BE2C (cell line): ENCODE measurements at regions not wholly inside any gene's neighbourhood (a gene's known extent, or its start where the extent isn't known, plus 50 kb on each side); places are given as distances from the start of the nearest gene placed in this dataset.

Experiments
- DNase-seq: peaks from one replicate; pipeline ENCODE4 v3.0.0-alpha.2; 2020
- H3K27me3 ChIP-seq: fragments of 250-450 bp; sonication (Bioruptor Pico); 2 replicates; pipeline ENCODE4 v1.5.1; 2020; ENCODE audit warnings: mild to moderate bottlenecking
- H3K36me3 ChIP-seq: fragments of 250-450 bp; sonication (Bioruptor Pico); 2 replicates; pipeline ENCODE4 v1.5.1; 2020; ENCODE audit warnings: mild to moderate bottlenecking
- H3K4me1 ChIP-seq: fragments of 250-450 bp; sonication (Bioruptor Pico); 2 replicates; pipeline ENCODE4 v1.5.1; 2020
- H3K4me3 ChIP-seq: 2 replicates; pipeline ENCODE4 v1.5.1; 2011; ENCODE audit warnings: low read depth, low read length
- H3K9me3 ChIP-seq: fragments of 250-450 bp; sonication (Bioruptor Pico); 2 replicates; pipeline ENCODE4 v1.5.1; 2020
- CTCF ChIP-seq: IDR thresholded peaks from 2 replicates; pipeline ENCODE4 v1.5.1; 2012; ENCODE audit warnings: mild to moderate bottlenecking, low read depth, low read length

DNA sequence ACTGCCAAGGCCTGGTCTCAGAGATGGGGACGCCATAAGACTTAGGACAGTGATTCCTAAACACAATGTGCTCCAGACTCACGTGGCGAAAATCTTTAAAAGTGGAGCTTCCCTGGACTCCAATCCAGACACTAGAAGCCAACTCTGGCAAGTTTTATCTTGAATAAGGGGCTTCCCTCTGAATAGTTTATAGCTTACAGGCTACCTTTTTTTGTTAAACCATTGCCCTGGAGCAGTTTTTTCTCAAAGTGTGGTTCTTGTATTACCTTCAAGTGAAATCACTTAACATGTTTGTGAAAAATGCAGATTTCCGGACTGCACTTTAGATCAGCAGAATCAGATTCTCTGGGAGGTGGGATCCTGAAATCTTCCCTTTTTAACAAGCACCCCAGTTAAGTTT, 171.7 kb upstream of the PHF14 start:
- Histone ChIP-seq H3K4me1 (no peaks in the 10 kb centered on the region), H3K4me3 (no peak overlapping the region), H3K9me3 (no peaks in the 10 kb centered on the region), H3K36me3 (no peaks in the 10 kb centered on the region), H3K27me3 (no peaks in the 10 kb centered on the region)
- no peak for DNase-seq
- TF ChIP-seq CTCF: no peak

DNA sequence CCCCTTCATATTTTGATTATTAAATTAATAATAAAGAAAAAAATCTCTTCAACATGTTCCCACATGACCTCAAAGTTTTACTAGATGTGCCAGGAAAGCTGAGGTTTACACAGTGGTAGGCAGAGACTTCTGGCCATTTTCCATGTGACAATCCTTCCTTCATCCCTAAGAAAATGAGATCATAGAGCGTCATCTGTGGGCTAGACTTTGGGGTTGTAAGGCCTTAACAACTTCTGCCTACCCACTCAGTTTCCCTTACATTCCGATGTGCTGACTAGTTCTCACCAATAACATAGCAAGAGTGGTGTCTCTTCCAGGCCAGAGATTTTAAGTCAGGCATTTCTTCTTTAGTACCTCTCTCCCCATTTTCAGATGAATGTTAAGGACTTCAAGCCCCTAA, 171.1 kb upstream of the PHF14 start:
- Histone ChIP-seq H3K27me3 (no peaks in the 10 kb centered on the region), H3K4me3 (no peak overlapping the region), H3K36me3 (no peaks in the 10 kb centered on the region), H3K4me1 (no peaks in the 10 kb centered on the region), H3K9me3 (no peaks in the 10 kb centered on the region)
- no peak for DNase-seq
- no peak for TF ChIP-seq CTCF

DNA sequence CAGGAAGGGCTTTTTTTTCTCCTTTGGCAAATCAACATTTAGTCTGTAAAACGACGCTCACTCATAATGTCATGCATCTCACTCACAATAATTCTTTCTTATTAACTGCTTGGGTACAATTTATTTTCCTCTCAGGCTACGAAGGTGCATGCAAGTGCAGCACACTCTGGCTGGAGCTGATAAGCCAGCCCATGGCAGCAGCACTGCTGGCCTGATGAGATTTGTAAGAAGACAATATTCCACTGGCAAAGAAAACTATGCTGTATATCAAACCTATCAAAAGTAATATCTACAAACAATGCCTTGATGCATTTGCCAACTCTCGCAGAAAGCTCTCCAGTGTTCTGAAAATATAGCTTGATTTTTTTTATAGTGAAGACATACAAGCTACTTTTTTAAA, 170.0 kb upstream of the PHF14 start:
- no peak for DNase-seq
- no peak for TF ChIP-seq CTCF
- no peaks in the 10 kb centered on the region for H3K36me3 ChIP-seq
- no peak overlapping the region for H3K4me3 ChIP-seq
- no peaks in the 10 kb centered on the region for H3K4me1 ChIP-seq
- H3K27me3 ChIP-seq: no peaks in the 10 kb centered on the region
- no peaks in the 10 kb centered on the region for H3K9me3 ChIP-seq

- no peak for TF ChIP-seq CTCF
- Histone ChIP-seq H3K27me3 (no peaks in the 10 kb centered on the region), H3K9me3 (no peaks in the 10 kb centered on the region), H3K4me3 (no peak overlapping the region), H3K36me3 (no peaks in the 10 kb centered on the region), H3K4me1 (no peaks in the 10 kb centered on the region)
- no peak for DNase-seq
Observed at GRCh38 chr7:10804770-10805169, 168.9 kb upstream of the PHF14 start.

DNA sequence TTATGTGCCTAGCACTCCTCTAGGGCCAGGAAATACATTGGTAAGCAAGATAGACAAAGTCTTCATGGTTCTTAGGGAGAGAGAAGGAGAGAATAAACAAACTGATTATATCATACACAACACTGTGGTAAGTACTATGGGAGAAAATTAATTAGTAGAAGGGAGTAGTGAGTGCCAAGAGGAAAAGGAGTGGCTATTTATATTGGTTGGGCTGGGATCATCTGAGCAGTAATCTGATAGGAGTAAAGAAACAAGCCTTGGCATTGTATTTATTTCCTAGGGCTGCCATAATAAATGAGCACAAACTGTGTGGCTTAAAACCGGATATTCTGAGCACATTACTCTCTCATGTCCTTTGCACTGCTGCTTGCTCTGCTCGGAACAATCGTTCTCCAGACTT, 158.1 kb upstream of the PHF14 start:
- TF ChIP-seq CTCF: no peak
- Histone ChIP-seq H3K4me1 (no peaks in the 10 kb centered on the region), H3K9me3 (no peaks in the 10 kb centered on the region), H3K27me3 (no peaks in the 10 kb centered on the region), H3K4me3 (no peak overlapping the region), H3K36me3 (no peaks in the 10 kb centered on the region)
- DNase-seq: no peak

DNA sequence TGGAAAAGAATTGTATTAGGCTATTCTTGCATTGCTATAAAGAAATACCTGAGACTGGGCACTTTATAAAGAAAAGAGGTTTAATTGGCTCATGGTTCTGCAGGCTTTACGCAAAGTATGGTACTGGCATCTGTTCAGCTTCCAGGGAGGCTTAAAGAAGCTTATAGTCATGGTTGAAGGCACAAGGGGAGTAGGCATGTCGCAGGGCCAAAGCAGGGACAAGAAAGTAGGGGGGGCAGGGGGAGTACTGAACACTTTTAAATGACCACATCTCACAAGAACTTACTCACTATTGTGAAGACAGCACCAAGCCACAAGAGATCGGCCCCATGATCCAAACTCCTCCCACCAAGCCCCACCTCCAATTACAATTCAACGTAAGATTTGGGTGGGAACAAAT, 152.5 kb upstream of the PHF14 start:
- no peaks in the 10 kb centered on the region for H3K9me3 ChIP-seq
- DNase-seq: no peak
- no peak overlapping the region for H3K4me3 ChIP-seq
- no peaks in the 10 kb centered on the region for H3K4me1 ChIP-seq
- H3K27me3 ChIP-seq: no peaks in the 10 kb centered on the region
- TF ChIP-seq CTCF: no peak
- no peaks in the 10 kb centered on the region for H3K36me3 ChIP-seq
